ENCODE measurements at regions not wholly inside any gene's neighbourhood (a gene's known extent, or its start where the extent isn't known, plus 50 kb on each side); places are given as distances from the start of the nearest gene placed in this dataset.

DNA sequence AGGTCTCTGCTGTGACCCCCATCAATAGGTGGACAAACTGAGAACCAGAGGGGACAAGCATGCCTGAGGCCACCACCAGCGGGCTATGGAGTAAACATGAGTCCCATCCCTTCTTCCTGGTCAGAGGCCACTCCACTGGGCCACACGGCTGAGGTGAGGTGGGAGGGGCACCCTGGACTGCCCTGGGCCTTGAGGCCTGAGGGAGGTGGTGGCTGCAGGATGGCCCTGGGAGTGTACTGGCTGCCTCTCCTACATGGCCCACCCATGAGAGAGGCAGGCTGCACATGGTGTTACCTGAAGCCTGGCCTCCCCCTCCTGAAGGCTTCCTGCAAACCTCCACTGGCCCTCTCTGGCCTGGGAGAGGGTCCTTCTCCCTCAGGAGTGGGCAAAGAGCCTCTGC is 222.4 kb downstream of the TUBA3C start:
- TF ChIP-seq BHLHE40 (IDR thresholded peaks at IDR 0.05; ENCODE audit: borderline replicate concordance): no peak
- TF ChIP-seq NFRKB (IDR thresholded peaks at IDR 0.05): no peak
- TF ChIP-seq HDGF (IDR thresholded peaks at IDR 0.05; ENCODE audit: borderline replicate concordance): no peak

All from HEK293T (cell line).